ENCODE measurements at regions not wholly inside any gene's neighbourhood (a gene's known extent, or its start where the extent isn't known, plus 50 kb on each side); places are given as distances from the start of the nearest gene placed in this dataset.
"Not testable (repeated sequence)": the region's sequence is repeated elsewhere in the genome, so short reads cannot be mapped to it uniquely, and the experiment has no call there.

DNA sequence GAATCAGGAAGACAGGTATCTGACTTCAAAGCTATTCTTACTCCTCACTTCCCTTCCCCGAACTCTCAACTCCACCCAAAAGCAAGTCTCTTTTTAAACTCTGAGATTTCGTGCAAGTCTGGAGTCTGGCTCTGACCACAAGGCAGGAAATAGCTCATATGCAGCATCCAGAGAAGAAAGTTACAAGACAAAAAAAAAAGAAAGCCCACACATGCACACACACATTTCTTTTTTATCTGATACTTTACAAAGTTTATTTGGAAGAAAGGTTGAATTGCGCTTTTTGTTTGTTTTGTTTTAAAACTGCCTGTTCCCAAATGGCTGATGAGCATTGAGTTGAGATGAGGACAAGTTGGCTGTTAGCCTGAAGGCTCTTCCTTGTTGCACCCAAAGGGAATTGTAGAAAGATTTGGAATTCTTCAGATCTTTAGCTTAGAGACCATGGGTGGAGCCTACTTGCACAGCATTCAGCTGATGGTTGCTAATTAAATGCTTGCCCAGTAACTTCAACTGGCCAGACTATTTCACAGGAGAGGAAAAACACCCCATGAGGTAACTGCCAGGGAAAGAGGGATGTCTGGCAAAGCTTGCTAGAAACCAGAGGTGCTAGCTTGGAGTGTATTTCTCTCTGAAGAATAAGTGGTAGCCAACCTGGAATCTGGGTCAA lies 490.3 kb downstream of the TTLL7 start:
- DNase-seq, result no peak

DNA sequence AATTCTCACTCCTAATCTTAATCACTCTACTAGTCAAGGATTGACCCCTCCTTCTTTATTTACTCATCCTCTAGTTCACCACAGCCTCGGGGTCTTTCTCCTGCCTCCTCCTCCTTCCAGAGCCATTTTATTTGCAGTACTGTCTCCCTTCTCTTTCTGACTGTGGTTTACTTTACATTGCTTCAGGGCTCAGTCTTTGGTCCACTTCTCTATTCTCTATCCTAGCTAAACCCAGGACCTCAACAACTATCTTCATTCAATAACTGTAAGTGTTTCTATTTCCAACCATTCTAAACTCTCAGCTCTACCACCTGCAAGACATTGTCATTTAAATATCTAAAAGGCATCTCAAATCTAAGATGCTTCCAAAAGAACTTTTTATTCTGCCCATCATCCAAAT lies 493.8 kb downstream of the TTLL7 start:
- no peak for DNase-seq

DNA sequence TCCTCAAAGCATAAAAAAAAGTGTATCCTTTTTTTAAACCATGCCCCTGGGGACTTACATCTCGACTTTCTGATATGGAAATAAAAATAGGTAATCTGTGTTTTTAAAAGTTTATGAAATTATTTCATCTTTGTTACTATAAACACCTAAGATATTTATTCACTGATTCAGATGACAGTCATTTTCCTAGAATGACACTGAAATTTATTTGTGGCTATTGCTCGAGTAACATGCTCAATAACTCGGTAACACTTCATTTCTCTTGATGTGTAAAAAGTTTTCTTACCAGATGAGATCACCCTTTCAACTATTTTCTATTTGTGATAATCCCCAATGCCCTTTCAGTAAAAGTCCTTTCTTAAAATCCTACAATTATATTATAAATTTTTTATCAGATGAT lies 495.8 kb downstream of the TTLL7 start:
- DNase-seq, result no peak

DNA sequence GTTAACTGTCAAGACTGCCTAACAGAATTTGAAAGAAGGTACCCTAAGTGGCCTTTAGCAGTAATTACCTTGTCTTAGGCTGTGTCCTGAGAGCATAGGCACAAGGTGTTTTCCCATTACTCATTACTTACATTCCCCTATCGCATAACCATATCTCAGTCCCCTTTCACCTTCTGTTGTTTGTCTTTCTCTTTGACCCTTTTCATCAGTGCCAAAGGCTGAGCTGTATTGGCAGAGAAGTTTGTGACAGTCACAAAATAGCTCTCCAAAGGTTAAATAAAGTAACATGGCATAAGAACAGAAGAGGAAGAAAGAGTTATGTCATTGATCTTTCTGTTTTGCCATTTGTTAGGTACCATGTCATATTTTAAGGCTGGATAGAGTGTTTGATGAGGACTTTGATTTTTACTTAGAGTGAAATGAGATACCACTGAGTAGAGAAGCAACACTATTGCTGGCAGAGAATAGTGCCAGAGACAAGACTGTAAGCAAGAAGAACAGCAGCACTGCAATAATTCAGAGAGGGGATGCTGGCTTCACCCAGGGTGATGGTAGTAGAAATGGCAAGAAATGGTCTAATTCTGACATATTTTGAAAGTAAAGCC lies 497.8 kb downstream of the TTLL7 start:
- no peak for DNase-seq

DNA sequence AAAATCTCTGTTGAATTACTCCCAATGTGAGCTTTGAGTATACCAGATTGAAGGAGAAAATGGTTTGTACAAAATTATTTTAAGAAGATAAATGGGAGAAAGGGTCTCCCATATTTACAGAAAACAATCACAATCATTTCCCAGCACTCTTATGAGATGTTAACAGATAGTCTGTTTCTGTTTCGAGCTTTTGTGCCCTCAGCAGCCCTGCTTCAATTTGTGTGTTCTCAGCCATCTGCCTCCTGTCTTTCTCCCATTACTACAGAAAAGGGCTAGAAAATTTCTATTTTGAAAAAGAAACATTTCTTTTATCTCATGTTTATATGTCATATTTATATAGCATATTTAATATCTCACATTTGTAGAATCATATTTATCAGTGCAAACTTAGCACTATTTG lies 498.4 kb downstream of the TTLL7 start:
- no peak for DNase-seq

DNA sequence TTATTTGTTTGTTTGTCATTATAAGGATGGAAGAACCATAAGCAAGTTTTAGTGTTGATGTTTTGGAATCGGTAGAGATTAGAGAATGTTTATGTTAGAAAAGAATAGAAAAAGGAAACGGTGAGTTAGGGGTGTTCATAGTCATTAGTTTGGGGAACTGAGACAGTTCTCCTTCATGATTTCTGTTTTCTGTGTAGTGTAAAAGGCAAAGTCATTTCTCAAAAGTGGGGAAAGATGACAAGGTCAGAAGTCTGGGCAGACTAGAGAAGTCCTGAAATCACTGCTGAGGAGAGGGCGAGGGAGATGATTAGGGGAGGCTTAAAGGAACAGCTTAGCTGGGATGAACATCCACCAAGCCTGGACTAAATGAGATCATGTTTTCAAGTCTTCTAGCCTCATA lies 498.9 kb downstream of the TTLL7 start:
- DNase-seq, result no peak

DNA sequence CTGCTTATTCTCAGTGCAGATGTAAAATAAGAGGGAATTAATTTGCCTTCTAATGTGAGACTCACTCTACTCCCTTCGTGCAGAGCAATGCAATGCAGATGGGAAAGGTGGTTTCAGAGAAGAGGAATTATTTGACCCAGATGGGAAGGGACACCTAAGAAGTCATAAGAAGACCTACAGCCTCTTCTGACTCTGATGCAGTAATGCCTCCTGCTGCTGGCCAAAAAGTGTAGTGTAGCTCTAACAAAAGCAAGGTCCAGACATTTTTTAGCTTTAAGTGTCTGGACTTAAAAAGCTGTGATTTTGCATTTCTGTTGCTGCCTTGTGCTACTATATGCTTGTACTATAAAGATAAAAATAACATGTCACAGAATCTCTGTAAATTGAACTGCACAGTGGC lies 501.4 kb downstream of the TTLL7 start:
- no peak for DNase-seq

DNA sequence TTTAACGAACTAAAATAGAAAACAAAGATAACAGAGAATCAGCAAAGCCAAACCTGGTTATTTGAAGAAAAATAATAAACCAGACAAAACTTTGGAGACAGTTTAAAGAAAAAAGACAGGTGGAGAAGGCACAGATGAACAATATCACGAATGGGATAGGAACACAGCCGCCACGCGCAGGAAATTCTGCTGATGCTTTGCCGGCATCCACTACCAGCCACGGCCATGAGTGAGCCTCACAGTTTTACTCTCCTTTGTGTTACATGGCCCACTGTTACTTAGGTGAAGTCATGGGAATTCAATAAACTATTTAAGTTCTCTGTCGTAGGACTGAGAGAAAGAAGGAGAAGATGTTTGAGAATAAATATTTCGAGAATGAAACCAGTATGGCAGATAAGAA lies 503.4 kb downstream of the TTLL7 start:
- no peak for DNase-seq

GRCh38 chr1:83493633-83494032 lies 505.3 kb downstream of the TTLL7 start:
- DNase-seq, result no peak

- DNase-seq, result no peak
Observed at GRCh38 chr1:83491930-83492329, 507.0 kb downstream of the TTLL7 start.

DNA sequence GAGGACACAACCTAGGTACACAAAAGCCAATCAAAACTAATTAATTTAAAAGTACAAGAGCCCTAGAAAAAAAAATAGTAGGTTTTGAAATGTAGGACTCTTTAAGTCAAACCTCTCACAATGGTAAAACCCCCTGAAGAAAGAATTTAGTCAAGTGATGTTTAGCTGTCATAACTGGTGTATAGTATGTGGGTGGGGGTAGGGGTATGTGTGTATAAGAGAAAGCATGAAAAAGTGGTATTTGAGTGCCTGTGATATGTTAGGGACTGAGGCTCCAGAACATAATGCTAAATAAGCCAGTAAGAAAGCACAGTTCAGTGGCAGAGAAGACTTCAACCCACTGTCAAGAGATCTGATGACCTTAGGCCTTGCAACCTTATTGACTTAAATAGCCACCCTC lies 507.9 kb downstream of the TTLL7 start:
- no peak for DNase-seq

- DNase-seq, result not testable (repeated sequence)
Observed at GRCh38 chr1:83488105-83488504, 510.8 kb downstream of the TTLL7 start.

DNA sequence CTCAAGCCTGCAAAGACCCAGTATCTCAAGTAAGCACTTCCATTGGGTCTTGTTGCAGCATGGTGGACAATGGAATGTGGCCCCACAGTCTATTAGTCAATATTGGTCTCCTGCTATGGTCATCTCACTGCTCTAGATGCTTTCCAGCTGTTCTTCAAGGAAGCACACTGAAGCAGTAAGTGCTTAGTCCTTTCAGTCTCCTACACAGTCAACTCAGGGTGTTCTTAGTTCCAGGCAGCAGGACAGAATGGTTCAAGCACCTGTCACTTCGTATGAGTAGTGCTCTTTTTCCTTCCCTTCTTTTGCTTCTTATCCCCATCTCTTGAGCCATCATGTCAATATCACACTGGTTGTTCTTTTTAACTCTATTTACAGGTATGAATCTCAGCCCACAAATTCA lies 511.5 kb downstream of the TTLL7 start:
- DNase-seq, result not testable (repeated sequence)

- DNase-seq, result not testable (repeated sequence)
Observed at GRCh38 chr1:83485314-83486019, 513.5 kb downstream of the TTLL7 start.

DNA sequence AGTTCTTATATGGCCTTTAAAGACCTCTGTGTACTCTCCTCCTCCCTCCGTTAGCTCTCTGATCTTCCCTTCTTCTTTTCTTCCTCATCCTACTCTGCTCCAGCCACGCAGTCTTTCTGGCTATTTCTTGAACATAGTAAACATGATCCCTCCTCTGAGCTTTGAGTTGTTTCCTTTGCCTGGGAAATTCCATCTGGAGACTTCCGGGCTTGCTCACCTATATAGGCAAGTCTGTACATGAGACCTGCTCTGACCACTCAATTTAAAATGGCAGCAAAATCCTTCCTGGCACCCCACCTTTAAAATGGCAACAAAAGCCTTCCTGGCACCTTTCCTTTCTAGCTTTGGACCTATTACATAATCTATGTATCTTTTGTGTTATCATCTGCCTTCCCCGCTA lies 517.6 kb downstream of the TTLL7 start:
- DNase-seq, result not testable (repeated sequence)

- not testable (repeated sequence) for DNase-seq
Observed at GRCh38 chr1:83479591-83480239, 519.2 kb downstream of the TTLL7 start.

DNA sequence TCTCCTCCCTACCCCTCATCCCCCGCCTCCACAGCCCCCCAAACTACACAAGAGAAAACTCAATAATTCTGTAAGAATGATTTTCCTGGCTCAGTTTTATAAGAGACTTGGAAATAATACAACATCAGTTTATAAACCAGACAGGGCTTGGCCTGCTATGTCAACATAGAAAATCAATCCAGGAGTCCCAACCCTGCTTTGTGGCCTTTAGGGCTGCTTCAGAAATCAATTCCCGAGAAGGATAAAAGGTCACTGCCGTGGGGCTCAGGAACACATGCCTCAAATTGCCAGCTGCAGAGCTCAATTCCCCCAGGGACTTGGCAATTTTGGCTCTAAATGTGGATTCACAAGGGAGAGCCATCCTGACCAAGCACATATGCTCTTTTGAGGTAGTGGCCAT lies 520.8 kb downstream of the TTLL7 start:
- not testable (repeated sequence) for DNase-seq

DNA sequence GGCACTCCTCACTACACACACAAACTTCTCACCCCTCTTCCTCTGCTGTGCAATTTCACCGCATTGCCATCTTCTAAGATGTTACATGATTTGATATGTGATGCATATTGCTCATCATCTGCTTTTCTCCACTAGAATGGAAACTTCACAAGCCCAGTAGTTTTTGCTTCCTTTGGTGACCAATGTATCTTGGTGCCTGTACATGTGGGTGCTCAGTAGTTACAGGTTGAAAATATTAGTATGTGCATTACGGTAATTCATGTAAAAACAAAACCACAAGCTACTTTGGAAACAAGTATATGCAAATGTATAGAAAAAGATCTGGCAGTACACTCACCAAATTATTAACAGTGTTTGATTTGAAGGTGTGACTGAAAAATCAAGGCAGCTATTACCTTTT lies 522.4 kb downstream of the TTLL7 start:
- not testable (repeated sequence) for DNase-seq

DNA sequence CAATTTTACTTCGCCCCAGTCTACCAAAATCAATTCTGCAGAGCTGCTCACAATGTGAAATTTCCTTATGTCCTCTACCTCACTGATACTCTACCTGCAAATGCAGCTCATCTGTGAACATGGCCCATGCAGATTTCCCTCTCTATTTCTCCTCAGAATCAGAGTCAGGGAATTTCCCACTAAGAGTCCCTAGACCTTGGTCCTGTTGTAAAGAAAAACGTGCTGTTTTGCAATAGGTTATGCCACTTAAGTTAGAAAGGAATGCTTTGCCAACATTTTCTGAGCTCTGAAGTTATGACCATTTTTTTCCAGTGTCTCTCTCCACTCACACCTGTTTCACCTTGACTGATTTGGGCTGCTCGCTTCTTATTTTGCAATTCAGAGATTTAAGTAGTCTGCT lies 524.0 kb downstream of the TTLL7 start:
- not testable (repeated sequence) for DNase-seq

DNA sequence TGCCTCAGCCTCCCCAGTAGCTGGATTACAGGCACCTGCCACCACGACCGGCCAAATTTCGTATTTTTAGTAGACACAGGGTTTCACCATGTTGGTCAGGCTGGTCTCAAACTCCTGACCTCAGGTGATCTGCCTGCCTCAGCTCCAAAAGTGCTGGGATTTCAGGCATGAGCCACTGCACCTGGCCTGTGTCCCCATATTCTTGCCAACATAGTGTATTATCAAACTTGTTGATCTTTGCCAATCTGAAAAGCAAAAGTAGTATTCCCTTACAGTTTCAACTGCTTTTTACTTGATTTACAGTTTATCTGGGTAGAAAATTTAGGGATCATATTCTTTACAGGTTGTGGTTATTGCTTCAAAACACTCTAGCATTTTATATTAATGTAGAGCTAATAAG lies 524.9 kb downstream of the TTLL7 start:
- DNase-seq, result not testable (repeated sequence)

GRCh38 chr1:83472066-83472465 lies 526.9 kb downstream of the TTLL7 start:
- not testable (repeated sequence) for DNase-seq

DNA sequence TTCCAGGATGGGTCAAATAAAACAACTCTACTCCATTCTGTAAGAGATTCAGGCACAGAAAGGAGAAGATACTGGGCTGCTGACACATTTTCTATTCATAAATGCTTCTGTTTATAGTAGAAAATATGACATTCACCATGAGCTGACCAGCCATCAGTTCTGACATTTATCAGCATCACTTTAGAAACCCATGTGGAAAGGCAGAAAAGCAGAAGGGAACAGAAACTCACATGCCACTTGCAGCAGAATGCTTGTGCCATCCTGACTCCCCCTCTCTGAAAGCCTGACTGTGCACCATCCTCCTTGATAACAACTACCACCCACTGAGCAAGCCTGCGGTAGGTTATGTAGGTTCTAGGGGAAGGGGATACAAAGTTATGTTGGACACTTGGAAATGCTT lies 527.7 kb downstream of the TTLL7 start:
- not testable (repeated sequence) for DNase-seq

DNA sequence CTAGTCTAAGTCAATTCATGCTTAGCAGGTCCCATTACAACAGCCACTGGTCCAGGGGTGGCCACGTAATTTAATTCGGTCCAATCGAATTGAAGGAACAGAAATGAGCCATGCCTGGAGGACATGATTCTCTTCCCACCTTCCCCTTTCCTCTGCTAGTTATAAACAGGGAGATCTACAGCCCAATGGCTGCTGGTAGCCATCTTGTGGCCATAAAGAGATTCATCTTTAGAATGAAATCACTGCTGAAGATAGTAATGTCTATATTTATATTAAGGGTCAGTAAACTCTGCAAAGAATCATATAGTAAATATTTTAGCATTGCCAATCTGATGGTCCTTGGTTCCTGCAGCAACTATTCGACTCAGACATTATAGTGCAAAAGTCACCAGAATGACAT lies 530.6 kb downstream of the TTLL7 start:
- not testable (repeated sequence) for DNase-seq

Data from occipital lobe (tissue), 1 donor.